GM19023 (cell line): ENCODE measurements at regions not wholly inside any gene's neighbourhood (a gene's known extent, or its start where the extent isn't known, plus 50 kb on each side); places are given as distances from the start of the nearest gene placed in this dataset.

Experiments used
- ATAC-seq: cut with Tn5 transposase; IDR thresholded peaks from one replicate; pipeline ENCODE4 v1.9.1; 2021; ENCODE audit warnings: mild to moderate bottlenecking, moderate library complexity; ENCODE audit not compliant: unreplicated experiment

DNA sequence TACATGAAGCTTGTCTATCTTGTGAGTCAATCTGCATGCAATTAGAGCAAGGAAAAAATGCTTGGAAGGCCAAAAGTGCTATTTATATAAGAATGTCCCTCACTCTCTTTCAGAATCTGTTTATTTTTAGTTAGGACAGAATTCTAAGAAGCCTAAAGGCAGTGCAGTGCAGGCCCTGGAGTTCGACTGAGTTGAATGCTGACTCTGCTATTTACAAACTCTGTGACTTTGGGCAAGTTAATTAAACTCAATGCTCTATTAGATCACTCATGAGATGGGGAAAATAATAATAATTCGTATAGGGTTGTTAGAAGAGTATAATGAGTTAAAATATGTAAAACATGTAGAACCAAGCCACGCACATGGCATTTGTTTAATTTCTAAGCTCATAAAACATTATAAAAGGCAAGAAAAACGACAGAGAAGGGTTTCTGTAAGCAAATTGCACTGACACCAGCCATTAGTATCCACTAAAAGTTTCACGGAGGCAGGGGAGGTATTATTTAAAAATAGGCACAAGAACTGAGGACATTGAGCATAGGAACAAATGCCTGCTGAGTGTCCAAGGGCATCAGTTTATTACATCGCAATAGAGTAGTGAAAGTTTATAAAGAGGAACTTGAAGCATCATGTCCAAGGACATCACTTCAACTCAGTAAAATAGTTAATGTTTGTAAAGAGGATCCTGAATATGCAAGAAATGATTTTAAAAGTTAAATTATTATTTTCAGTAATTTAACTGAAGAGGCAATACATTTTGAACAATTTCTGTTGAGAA is 115.0 kb upstream of the INPP4B start:
- ATAC-seq: no peak

- ATAC-seq: peak; percentile 66
These were observed 115.8 kb upstream of the INPP4B start for GRCh38 chr4:142961866-142962265.

DNA sequence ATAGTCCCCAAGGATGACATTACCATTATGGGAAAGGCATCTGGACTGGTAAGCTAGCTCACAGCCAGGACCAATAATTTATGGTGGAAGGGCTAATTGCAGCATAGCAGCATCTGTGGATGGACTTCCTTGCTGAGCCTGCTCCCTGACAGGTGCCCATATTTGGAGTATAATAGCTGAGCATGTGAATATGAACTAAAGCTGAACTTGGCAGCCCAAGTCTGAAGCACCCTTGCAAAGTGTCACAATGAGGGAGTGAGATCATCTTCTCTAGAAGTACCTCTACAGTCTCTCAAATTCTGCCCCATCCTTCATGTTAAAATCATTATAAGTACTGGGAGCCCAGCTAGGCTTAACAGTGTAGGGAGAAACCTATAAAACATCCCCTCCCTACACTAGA is 128.2 kb upstream of the INPP4B start:
- ATAC-seq: no peak

DNA sequence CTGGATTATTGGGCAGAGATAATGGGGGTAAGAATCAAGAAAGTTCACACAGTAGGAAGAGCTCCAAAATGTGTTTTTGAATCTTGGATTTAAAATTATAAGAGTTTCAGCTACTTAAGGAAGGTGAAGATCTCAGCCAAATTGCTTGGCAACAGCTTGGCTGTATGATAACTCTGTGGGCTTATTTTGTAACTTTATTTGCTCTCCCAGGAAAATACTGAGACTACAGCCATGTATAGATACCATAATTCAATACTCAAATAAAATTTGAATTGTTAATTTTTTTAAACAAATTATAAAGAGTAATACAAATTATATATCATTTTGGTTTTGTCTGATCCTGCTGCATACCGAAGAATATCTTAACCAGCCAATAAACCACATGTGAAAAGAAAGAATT is 129.5 kb upstream of the INPP4B start:
- no peak for ATAC-seq

- ATAC-seq: no peak
These were observed 130.4 kb upstream of the INPP4B start for GRCh38 chr4:142976482-142976881.

GRCh38 chr4:142977182-142977581 is 131.1 kb upstream of the INPP4B start:
- no peak for ATAC-seq

DNA sequence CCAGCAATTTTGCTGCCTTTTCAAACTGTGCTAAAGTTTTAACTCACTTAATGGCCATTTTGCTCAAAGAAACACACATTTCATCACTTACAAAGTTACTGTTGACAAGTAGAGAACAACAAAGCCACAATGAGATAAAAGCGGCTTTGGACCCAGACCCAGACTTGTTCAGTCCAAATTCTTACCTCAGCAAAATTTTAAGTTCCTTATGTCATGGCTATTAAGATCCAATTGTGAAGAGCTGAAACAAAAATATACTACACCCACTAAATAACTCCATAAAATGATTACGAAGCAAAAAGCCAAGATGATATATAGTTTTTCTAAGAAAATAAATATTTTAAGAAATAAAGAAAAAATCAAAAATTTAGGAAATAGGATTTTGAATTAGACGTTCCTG is 137.0 kb upstream of the INPP4B start:
- ATAC-seq: no peak

DNA sequence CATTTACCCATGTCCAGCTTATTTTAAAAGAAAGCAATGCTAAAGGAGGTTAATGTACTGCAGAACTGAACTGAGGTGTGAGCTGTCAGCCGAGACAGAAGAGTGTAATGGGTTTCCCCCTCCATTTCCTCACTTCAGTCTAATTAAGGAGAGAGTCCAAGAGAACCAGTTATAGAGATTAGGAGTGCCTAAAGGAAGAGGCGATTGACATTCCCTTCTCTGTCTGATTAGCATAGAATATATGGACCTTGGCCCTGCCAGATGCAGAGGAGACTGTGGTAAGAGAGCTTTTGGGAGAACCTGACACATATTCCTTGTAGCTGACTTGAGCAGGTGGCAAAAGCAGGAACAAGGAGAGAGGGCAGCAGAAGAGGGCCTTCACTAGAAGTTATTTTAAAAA is 137.5 kb upstream of the INPP4B start:
- no peak for ATAC-seq

DNA sequence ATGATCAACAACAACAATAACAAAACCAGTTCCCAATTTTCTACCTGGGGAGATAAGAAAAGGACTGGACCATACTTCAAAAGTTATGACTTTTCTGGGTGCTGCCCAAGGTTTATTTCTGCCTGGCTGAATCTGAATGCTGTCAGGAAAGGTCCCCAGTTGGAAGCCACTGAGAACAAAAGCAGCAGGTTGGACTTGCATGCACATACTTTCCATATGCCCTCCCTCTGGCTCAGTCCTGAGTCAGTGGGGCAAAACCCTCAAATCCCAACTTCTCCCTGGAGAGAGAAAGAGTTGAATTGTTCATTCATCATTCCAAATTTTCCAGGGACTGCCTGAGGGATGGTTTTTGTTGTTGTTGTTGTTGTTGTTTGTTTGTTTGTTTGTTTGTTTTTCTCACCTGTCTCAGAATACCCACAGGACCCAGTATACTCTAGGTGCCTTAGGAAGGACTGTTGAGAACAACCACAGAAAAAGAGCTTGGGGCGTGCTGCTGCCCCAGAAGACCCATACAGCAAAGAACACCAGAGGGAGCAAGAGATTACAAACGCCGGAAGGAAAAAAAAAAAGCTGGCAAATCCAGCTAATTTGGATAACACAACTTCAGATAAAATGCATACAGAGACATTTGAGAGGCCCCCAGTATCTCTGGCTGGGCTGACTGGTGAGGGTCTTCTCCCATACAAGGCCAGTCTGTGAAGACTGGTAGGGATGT is 138.9 kb upstream of the INPP4B start:
- ATAC-seq: no peak

DNA sequence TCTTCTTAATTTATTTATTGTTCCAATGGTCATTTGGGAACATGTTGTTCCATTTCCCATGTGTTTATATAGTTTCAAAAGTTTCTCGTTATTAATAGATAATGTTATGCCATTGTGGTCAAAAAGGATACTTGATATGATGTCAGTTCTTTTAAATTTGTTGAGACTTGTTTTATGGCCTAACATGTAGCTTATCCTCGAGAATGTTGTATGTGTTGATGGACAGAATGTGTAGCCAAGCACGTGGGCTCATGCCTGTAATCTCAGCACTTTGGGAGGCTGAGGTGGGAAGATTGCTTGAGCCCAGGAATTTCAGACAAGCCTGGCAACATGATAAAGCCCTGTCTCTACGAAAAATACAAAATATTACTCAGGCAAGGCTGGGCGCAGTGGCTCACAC is 168.5 kb upstream of the USP38 start:
- ATAC-seq: no peak

DNA sequence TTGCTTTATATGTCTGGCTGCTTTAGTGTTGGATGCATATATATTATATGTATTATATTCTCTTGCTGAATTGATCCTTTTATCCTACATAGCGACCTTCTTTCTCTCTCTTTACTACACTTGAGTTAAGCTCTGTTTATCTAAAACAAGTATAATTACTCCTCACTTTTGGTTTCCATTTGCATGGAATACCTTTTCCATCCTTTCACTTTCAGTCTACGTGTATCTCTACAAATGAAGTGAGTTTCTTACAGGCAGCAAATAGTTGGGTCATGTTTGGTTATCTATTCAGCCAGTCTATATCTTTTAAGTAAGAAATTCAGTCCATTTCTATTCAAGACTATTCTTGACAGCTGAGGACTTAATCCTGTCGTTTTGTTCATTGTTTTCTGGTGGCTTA is 167.5 kb upstream of the USP38 start:
- no peak for ATAC-seq

- no peak for ATAC-seq
These were observed 165.4 kb upstream of the USP38 start for GRCh38 chr4:143019351-143019750.

GRCh38 chr4:143021384-143021783 is 163.3 kb upstream of the USP38 start:
- ATAC-seq: peak; percentile 68

DNA sequence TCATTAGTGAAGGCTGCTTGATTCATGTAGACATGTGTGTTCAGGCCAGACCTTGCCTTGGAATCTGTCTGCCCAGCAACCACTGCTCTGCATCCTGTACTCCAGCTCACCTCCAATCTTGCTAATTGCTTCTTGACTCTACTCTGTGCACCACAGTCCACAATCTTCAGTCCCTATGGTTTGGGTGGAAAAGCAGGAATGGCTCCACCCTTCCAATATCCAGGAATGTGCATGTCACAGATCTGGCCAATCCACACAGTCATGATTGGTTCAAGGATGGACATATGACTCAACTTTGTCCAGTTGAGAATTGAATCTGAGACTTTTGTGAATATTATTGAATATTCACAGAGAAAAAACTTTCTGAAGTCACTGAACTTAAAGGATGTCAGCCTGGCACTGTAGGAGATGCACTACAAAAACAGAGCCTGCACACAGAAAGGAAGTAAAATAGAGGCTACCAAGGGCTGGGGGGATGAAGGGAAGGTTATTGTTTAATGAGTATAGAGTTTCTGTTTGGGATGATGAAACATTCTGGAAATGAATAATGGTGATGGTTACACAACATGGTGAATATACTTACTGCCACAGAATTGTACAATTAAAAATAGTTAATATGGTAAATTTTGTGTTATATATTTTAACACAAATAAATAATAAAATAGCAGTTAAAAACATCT is 161.3 kb upstream of the USP38 start:
- ATAC-seq: no peak

- peak; percentile 58 for ATAC-seq
These were observed 159.5 kb upstream of the USP38 start for GRCh38 chr4:143025081-143025704.

DNA sequence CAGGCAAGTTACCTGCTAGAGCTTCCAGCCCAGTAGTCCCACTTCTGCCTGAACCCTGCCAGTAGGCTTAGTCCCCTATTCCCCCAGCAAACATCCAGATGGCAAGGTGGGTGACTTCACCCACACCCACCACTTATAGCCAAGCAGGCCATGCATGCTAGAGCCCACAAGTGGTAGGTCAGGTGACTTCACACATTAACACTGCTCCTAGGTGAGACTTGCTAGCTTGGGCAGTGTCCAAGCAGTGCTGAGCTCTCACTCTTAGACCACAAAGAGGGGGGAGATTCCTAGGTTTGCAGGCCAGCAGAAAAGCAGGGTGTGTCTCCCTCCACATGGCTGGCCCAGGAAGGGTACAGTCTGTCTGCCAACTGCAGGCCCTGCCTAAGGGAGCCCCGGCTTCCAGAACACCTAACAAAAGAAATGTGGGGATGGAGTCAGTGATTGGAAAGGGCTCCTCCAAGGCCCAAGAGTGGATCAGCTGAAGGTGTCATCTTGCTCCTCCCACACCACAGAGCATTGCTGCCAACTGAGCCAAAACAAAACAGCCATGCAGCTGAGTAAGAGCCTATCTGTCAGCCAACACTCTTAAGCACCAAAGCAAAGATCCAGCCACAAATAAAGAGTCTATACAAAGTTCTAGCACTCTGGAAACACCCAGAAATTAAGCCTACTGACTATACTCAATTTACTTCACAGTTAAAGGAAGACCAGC is 158.1 kb upstream of the USP38 start:
- ATAC-seq: no peak

DNA sequence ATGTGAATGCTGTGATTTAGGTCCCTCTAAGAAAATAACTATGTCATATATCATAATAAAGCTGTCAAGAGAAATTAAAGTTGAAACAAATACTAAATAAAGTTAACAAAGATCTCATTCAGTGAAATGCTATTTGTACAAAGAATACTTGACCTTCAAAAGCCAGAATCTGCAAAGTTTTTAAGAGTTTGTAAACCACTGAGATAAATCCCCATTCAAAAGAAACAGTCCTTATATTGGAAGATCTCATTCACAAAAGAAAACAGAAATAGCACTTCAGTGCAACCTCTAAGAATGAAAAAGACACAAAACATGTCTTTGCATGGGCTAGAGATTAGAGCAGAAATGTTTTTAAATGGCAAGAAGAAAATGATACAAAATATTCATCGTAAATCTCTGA is 149.1 kb upstream of the USP38 start:
- no peak for ATAC-seq

GRCh38 chr4:143036443-143036842 is 148.3 kb upstream of the USP38 start:
- ATAC-seq: no peak

GRCh38 chr4:143046454-143046853 is 138.3 kb upstream of the USP38 start:
- ATAC-seq: no peak

- no peak for ATAC-seq
These were observed 137.8 kb upstream of the USP38 start for GRCh38 chr4:143046906-143047305.

GRCh38 chr4:143054971-143055370 is 129.7 kb upstream of the USP38 start:
- ATAC-seq: no peak
